NCI-H2081 (cell line): ENCODE measurements at regions not wholly inside any gene's neighbourhood (a gene's known extent, or its start where the extent isn't known, plus 50 kb on each side); places are given as distances from the start of the nearest gene placed in this dataset.
"Not testable (repeated sequence)": the region's sequence is repeated elsewhere in the genome, so short reads cannot be mapped to it uniquely, and the experiment has no call there.

Source experiments
- DNase-seq, 2 experiments: peaks; one replicate each; lab custom pipeline; 2025; lab: John Stamatoyannopoulos, UW

- no peak for DNase-seq
These were observed 732.6 kb upstream of the CHRM3 start for GRCh38 chr1:238653693-238654321.

GRCh38 chr1:238652346-238652968, 733.9 kb upstream of the CHRM3 start:
- no peak for DNase-seq

- no peak for DNase-seq
These were observed 737.2 kb upstream of the CHRM3 start for GRCh38 chr1:238649200-238649599.

GRCh38 chr1:238648751-238649150, 737.6 kb upstream of the CHRM3 start:
- no peak for DNase-seq

- DNase-seq: no peak
These were observed 738.1 kb upstream of the CHRM3 start for GRCh38 chr1:238648296-238648695.

- no peak for DNase-seq
These were observed 738.5 kb upstream of the CHRM3 start for GRCh38 chr1:238647877-238648276.

GRCh38 chr1:238642231-238642630, 744.1 kb upstream of the CHRM3 start:
- no peak for DNase-seq

- DNase-seq: no peak
These were observed 746.5 kb upstream of the CHRM3 start for GRCh38 chr1:238639861-238640260.

- DNase-seq: no peak
These were observed 737.4 kb upstream of the ZP4 start for GRCh38 chr1:238628110-238628509.

- DNase-seq: peak in 1 of 2 experiments; percentile 52
These were observed 734.1 kb upstream of the ZP4 start for GRCh38 chr1:238624776-238625175.

- no peak for DNase-seq
These were observed 730.7 kb upstream of the ZP4 start for GRCh38 chr1:238621405-238621804.

- no peak for DNase-seq
These were observed 728.9 kb upstream of the ZP4 start for GRCh38 chr1:238619652-238620051.

- no peak for DNase-seq
These were observed 720.7 kb upstream of the ZP4 start for GRCh38 chr1:238611406-238611805.

GRCh38 chr1:238608144-238608543, 717.4 kb upstream of the ZP4 start:
- no peak for DNase-seq

GRCh38 chr1:238606896-238607295, 716.2 kb upstream of the ZP4 start:
- DNase-seq: no peak

GRCh38 chr1:238606457-238606856, 715.7 kb upstream of the ZP4 start:
- no peak for DNase-seq

GRCh38 chr1:238604357-238604756, 713.6 kb upstream of the ZP4 start:
- DNase-seq: no peak

- not testable (repeated sequence) for DNase-seq
These were observed 710.9 kb upstream of the ZP4 start for GRCh38 chr1:238601604-238602003.

- DNase-seq: no peak
These were observed 706.0 kb upstream of the ZP4 start for GRCh38 chr1:238596703-238597102.

GRCh38 chr1:238592621-238593020, 701.9 kb upstream of the ZP4 start:
- DNase-seq: no peak

GRCh38 chr1:238589843-238590435, 699.2 kb upstream of the ZP4 start:
- no peak for DNase-seq

GRCh38 chr1:238582816-238583215, 692.1 kb upstream of the ZP4 start:
- DNase-seq: no peak

- DNase-seq: no peak
These were observed 690.6 kb upstream of the ZP4 start for GRCh38 chr1:238581332-238581731.

- DNase-seq: no peak
These were observed 678.0 kb upstream of the ZP4 start for GRCh38 chr1:238568735-238569134.
